ENCODE measurements at regions not wholly inside any gene's neighbourhood (a gene's known extent, or its start where the extent isn't known, plus 50 kb on each side); places are given as distances from the start of the nearest gene placed in this dataset.
A peak's percentile ranks its signal among the peaks of the same experiment; 100 is the strongest.

- H3K4me3 Mint-ChIP-seq: no peak overlapping the region
- no peaks in the 10 kb centered on the region for H3K36me3 Mint-ChIP-seq (ENCODE audit: low read depth)
- H3K4me1 Mint-ChIP-seq: no peaks in the 10 kb centered on the region
- ChIA-PET CTCF (no interaction called here), POLR2A (no interaction called here)
- ATAC-seq: no peak
- no peaks in the 10 kb centered on the region for H3K9me3 Mint-ChIP-seq (ENCODE audit: low read depth)
- no peaks in the 10 kb centered on the region for H3K27me3 Mint-ChIP-seq
- H3K27ac Mint-ChIP-seq: no peak overlapping the region
- intact Hi-C loops (cut with DNase I, micrococcal nuclease): no loop called here
- no peak for DNase-seq
Observed at GRCh38 chr12:93125126-93125525, 196.0 kb upstream of the EEA1 start.

GRCh38 chr12:93126069-93126474, 197.0 kb upstream of the EEA1 start:
- H3K9me3 Mint-ChIP-seq (ENCODE audit: low read depth): no peaks in the 10 kb centered on the region
- CTCF ChIA-PET: interaction anchor here (0.6 to 1.9 kb wide), 2 partner anchors 28 to 120 kb away, joined by 3 to 5 read pairs; no protein-coding TSS in a partner anchor
- ATAC-seq: no peak
- H3K27me3 Mint-ChIP-seq: no peaks in the 10 kb centered on the region
- POLR2A ChIA-PET: no interaction called here
- H3K4me3 Mint-ChIP-seq: no peak overlapping the region
- H3K4me1 Mint-ChIP-seq: no peaks in the 10 kb centered on the region
- no peak for DNase-seq
- H3K36me3 Mint-ChIP-seq (ENCODE audit: low read depth): no peaks in the 10 kb centered on the region
- intact Hi-C loops (cut with DNase I, micrococcal nuclease): no loop called here
- H3K27ac Mint-ChIP-seq: no peak overlapping the region

GRCh38 chr12:93127107-93127560, 198.0 kb upstream of the EEA1 start:
- intact Hi-C loops (cut with DNase I, micrococcal nuclease): no loop called here
- Mint-ChIP-seq H3K27me3 (no peaks in the 10 kb centered on the region), H3K36me3 (ENCODE audit: low read depth) (no peaks in the 10 kb centered on the region), H3K27ac (no peak overlapping the region), H3K4me3 (no peak overlapping the region), H3K4me1 (no peaks in the 10 kb centered on the region), H3K9me3 (ENCODE audit: low read depth) (no peaks in the 10 kb centered on the region)
- DNase-seq (no peak), ATAC-seq (no peak)
- CTCF ChIA-PET: interaction anchor here (1.9 kb wide), 1 partner anchor 29 kb away, joined by 5 read pairs; no protein-coding TSS in a partner anchor
- POLR2A ChIA-PET: no interaction called here

GRCh38 chr12:93127582-93128331, 198.7 kb upstream of the EEA1 start:
- no peaks in the 10 kb centered on the region for H3K27me3 Mint-ChIP-seq
- ChIA-PET POLR2A (no interaction called here), CTCF (interaction anchor here (1.9 kb wide), 1 partner anchor 30 kb away, joined by 5 read pairs; no protein-coding TSS in a partner anchor)
- H3K27ac Mint-ChIP-seq: no peak overlapping the region
- no peak for ATAC-seq
- no peaks in the 10 kb centered on the region for H3K4me1 Mint-ChIP-seq
- H3K36me3 Mint-ChIP-seq (ENCODE audit: low read depth): no peaks in the 10 kb centered on the region
- no peak for DNase-seq
- H3K9me3 Mint-ChIP-seq (ENCODE audit: low read depth): no peaks in the 10 kb centered on the region
- H3K4me3 Mint-ChIP-seq: no peak overlapping the region
- intact Hi-C loops (cut with DNase I, micrococcal nuclease): no loop called here

GRCh38 chr12:93128332-93128707, 199.2 kb upstream of the EEA1 start:
- no peaks in the 10 kb centered on the region for H3K36me3 Mint-ChIP-seq (ENCODE audit: low read depth)
- ChIA-PET POLR2A (no interaction called here), CTCF (interaction anchor here (0.8 kb wide), 1 partner anchor 101 kb away, joined by 3 read pairs; no protein-coding TSS in a partner anchor)
- no peaks in the 10 kb centered on the region for H3K27me3 Mint-ChIP-seq
- no peaks in the 10 kb centered on the region for H3K4me1 Mint-ChIP-seq
- intact Hi-C loops (cut with DNase I, micrococcal nuclease): no loop called here
- no peaks in the 10 kb centered on the region for H3K9me3 Mint-ChIP-seq (ENCODE audit: low read depth)
- H3K4me3 Mint-ChIP-seq: no peak overlapping the region
- ATAC-seq: no peak
- no peak for DNase-seq
- no peak overlapping the region for H3K27ac Mint-ChIP-seq

GRCh38 chr12:93130366-93131054, 201.4 kb upstream of the EEA1 start:
- ChIA-PET POLR2A (no interaction called here), CTCF (interaction anchor here (1.0 to 1.6 kb wide), 3 partner anchors 20 to 33 kb away, joined by 3 to 5 read pairs (median 4); no protein-coding TSS in a partner anchor)
- DNase-seq (no peak), ATAC-seq (no peak)
- Mint-ChIP-seq H3K4me1 (peaks cover 7% of the 10 kb centered on the region), H3K27me3 (no peaks in the 10 kb centered on the region), H3K36me3 (ENCODE audit: low read depth) (no peaks in the 10 kb centered on the region), H3K4me3 (no peak overlapping the region), H3K9me3 (ENCODE audit: low read depth) (no peaks in the 10 kb centered on the region), H3K27ac (no peak overlapping the region)
- intact Hi-C loops (cut with DNase I, micrococcal nuclease): no loop called here

- ATAC-seq: no peak
- CTCF ChIA-PET: no interaction called here
- no peak for DNase-seq
- no peak overlapping the region for H3K4me3 Mint-ChIP-seq
- intact Hi-C loops (cut with DNase I, micrococcal nuclease): no loop called here
- POLR2A ChIA-PET: no interaction called here
- no peaks in the 10 kb centered on the region for H3K9me3 Mint-ChIP-seq (ENCODE audit: low read depth)
- no peaks in the 10 kb centered on the region for H3K36me3 Mint-ChIP-seq (ENCODE audit: low read depth)
- H3K27me3 Mint-ChIP-seq: no peaks in the 10 kb centered on the region
- peaks cover 15% of the 10 kb centered on the region for H3K4me1 Mint-ChIP-seq
- no peak overlapping the region for H3K27ac Mint-ChIP-seq
Observed at GRCh38 chr12:93133361-93133760, 204.3 kb upstream of the EEA1 start.

GRCh38 chr12:93134175-93134890, 205.2 kb upstream of the EEA1 start:
- Mint-ChIP-seq H3K36me3 (ENCODE audit: low read depth) (no peaks in the 10 kb centered on the region), H3K27me3 (no peaks in the 10 kb centered on the region), H3K4me1 (peaks cover 15% of the 10 kb centered on the region), H3K27ac (no peak overlapping the region), H3K4me3 (no peak overlapping the region), H3K9me3 (ENCODE audit: low read depth) (no peaks in the 10 kb centered on the region)
- ATAC-seq: no peak
- POLR2A ChIA-PET: no interaction called here
- CTCF ChIA-PET: no interaction called here
- no peak for DNase-seq
- intact Hi-C loops (cut with DNase I, micrococcal nuclease): no loop called here

GRCh38 chr12:93134893-93135285, 205.8 kb upstream of the EEA1 start:
- no peaks in the 10 kb centered on the region for H3K36me3 Mint-ChIP-seq (ENCODE audit: low read depth)
- peaks cover 15% of the 10 kb centered on the region for H3K4me1 Mint-ChIP-seq
- intact Hi-C loops (cut with DNase I, micrococcal nuclease): no loop called here
- ChIA-PET POLR2A (no interaction called here), CTCF (interaction anchor here (2.1 kb wide), 1 partner anchor 37 kb away, joined by 8 read pairs; no protein-coding TSS in a partner anchor)
- no peak overlapping the region for H3K4me3 Mint-ChIP-seq
- ATAC-seq (no peak), DNase-seq (no peak)
- no peak overlapping the region for H3K27ac Mint-ChIP-seq
- H3K9me3 Mint-ChIP-seq (ENCODE audit: low read depth): no peaks in the 10 kb centered on the region
- H3K27me3 Mint-ChIP-seq: no peaks in the 10 kb centered on the region

- peaks cover 15% of the 10 kb centered on the region for H3K4me1 Mint-ChIP-seq
- no peaks in the 10 kb centered on the region for H3K9me3 Mint-ChIP-seq (ENCODE audit: low read depth)
- H3K27me3 Mint-ChIP-seq: no peaks in the 10 kb centered on the region
- DNase-seq: no peak
- CTCF ChIA-PET: interaction anchor here (2.1 kb wide), 1 partner anchor 37 kb away, joined by 8 read pairs; no protein-coding TSS in a partner anchor
- ATAC-seq: peak; percentile 58
- no peaks in the 10 kb centered on the region for H3K36me3 Mint-ChIP-seq (ENCODE audit: low read depth)
- POLR2A ChIA-PET: interaction anchor here (0.7 kb wide), 1 partner anchor 991 kb away, joined by 5 read pairs; no protein-coding TSS in a partner anchor
- H3K4me3 Mint-ChIP-seq: no peak overlapping the region
- no peak overlapping the region for H3K27ac Mint-ChIP-seq
- intact Hi-C loops (cut with DNase I, micrococcal nuclease): no loop called here
Observed at GRCh38 chr12:93135286-93136239, 206.5 kb upstream of the EEA1 start.

Measured in activated CD4-positive, alpha-beta T cell treated with anti-CD3 and anti-CD28 coated beads for 36 hours (primary cell).